A549 (cell line): ENCODE measurements at regions not wholly inside any gene's neighbourhood (a gene's known extent, or its start where the extent isn't known, plus 50 kb on each side); places are given as distances from the start of the nearest gene placed in this dataset.

Experiments used
- ATAC-seq, 2 experiments: fragments of 200-7000 bp in 1 of 2; fragments of >200 bp in 1 of 2; cut with Nextera tagmentation in 1 of 2; cut with Tn5 transposase in 1 of 2; 3 replicates each; pipeline versions ENCODE4 v1.8.0 to v1.9.1; 2018 to 2020; ENCODE audit warnings: mild to moderate bottlenecking in 1 of 2, moderate library complexity in 1 of 2
- CTCF ChIA-PET: fragments of 300-600 bp; sonication (Branson Sonifier 250); formaldehyde crosslinking; extraction: SDS; loops from one replicate; lab custom pipeline; 2021; ENCODE audit warnings: antibody characterized with exemption, inconsistent platforms; lab: Yijun Ruan, JAX
- POLR2A ChIA-PET: fragments of 350-600 bp; formaldehyde crosslinking; extraction: SDS; loops from one replicate; lab custom pipeline; 2021; ENCODE audit warnings: antibody characterized with exemption, inconsistent platforms; lab: Yijun Ruan, JAX
- DNase-seq, 2 experiments: peaks; one replicate each; pipeline versions ENCODE4 v3.0.0 to v3.0.0-alpha.2; 2011 to 2016; ENCODE audit warnings: low read depth in 1 of 2, low spot score in 1 of 2
- FAIRE-seq: peaks from 2 replicates; lab custom pipeline; 2011; peaks lifted over from hg19 to GRCh38; lab: Jason Lieb, UNC
- H3K27ac ChIP-seq, 2 experiments: fragments of >200 bp; sonication (Bioruptor Twin); formaldehyde crosslinking; 3 replicates each; pipeline ENCODE4 v1.5.1; 2016 to 2017
- H3K4me1 ChIP-seq: fragments of >200 bp; sonication (Bioruptor Twin); formaldehyde crosslinking; 3 replicates; pipeline ENCODE4 v1.6.1; 2016
- H3K4me2 ChIP-seq: fragments of >200 bp; sonication (Bioruptor Twin); formaldehyde crosslinking; 3 replicates; pipeline ENCODE4 v1.6.1; 2016
- H3K4me3 ChIP-seq: fragments of >200 bp; sonication (Bioruptor Twin); formaldehyde crosslinking; 3 replicates; pipeline ENCODE4 v1.5.1; 2016
- H3K9me3 ChIP-seq: fragments of >200 bp; sonication (Bioruptor Twin); formaldehyde crosslinking; 3 replicates; pipeline ENCODE4 v1.6.1; 2016
- CBX2 ChIP-seq: fragments of 200-600 bp; sonication (generic); IDR thresholded peaks from 2 replicates; pipeline ENCODE4 v1.6.1; 2016; ENCODE audit warnings: low read depth, mild to moderate bottlenecking, borderline replicate concordance
- EHF ChIP-seq: fragments of 250-450 bp; sonication (Bioruptor Pico); IDR thresholded peaks from 2 replicates; pipeline ENCODE4 v1.5.0; 2020; ENCODE audit warnings: mild to moderate bottlenecking
- EHMT2 ChIP-seq: fragments of 200-600 bp; sonication (generic); IDR thresholded peaks from 2 replicates; pipeline ENCODE4 v1.6.1; 2016; ENCODE audit warnings: antibody characterized with exemption, low read depth, mild to moderate bottlenecking, moderate library complexity
- FOSL2 ChIP-seq, 2 experiments: fragments of 450-650 bp in 1 of 2; fragments of >200 bp in 1 of 2; sonication (Bioruptor Twin) in 1 of 2; formaldehyde crosslinking; IDR thresholded peaks; 2 replicates each; pipeline versions ENCODE4 v1.5.0 to v1.6.1; 2016 to 2020; ENCODE audit warnings: mild to moderate bottlenecking in 1 of 2, moderate library complexity in 1 of 2
- FOXS1 ChIP-seq: fragments of 250-450 bp; sonication (Bioruptor Pico); IDR thresholded peaks from 2 replicates; pipeline ENCODE4 v1.5.0; 2020; ENCODE audit warnings: mild to moderate bottlenecking, moderate library complexity
- HOXB13 ChIP-seq: fragments of 250-450 bp; sonication (Bioruptor Pico); IDR thresholded peaks from 2 replicates; pipeline ENCODE4 v1.5.0; 2020; ENCODE audit warnings: low read depth, mild to moderate bottlenecking, moderate library complexity
- HOXB5 ChIP-seq: fragments of 250-450 bp; sonication (Bioruptor Pico); IDR thresholded peaks from 2 replicates; pipeline ENCODE4 v1.5.0; 2020; ENCODE audit warnings: mild to moderate bottlenecking, moderate library complexity
- JUN ChIP-seq, 2 experiments: fragments of >200 bp; sonication (Bioruptor Twin); formaldehyde crosslinking; IDR thresholded peaks; 2 replicates in 1 of 2; 3 replicates in 1 of 2; pipeline ENCODE4 v1.6.1; 2016 to 2017
- KDM5A ChIP-seq: fragments of 200-600 bp; sonication (generic); IDR thresholded peaks from 2 replicates; pipeline ENCODE4 v1.6.1; 2016; ENCODE audit warnings: antibody characterized with exemption, mild to moderate bottlenecking
- MAZ ChIP-seq: fragments of 150-350 bp; IDR thresholded peaks from 2 replicates; pipeline ENCODE4 v1.6.1; 2014; ENCODE audit warnings: antibody characterized with exemption, low read depth, low read length, borderline replicate concordance
- MYC ChIP-seq: IDR thresholded peaks from 2 replicates; pipeline ENCODE4 v1.6.1; 2012; ENCODE audit warnings: mild to moderate bottlenecking, inconsistent platforms, low read length, improper control_type of control experiment, borderline replicate concordance
- POLR2AphosphoS2 ChIP-seq: conservative IDR thresholded peaks from 2 replicates; pipeline ENCODE4 v1.6.1; 2012; ENCODE audit warnings: low read length, improper control_type of control experiment, inconsistent platforms
- RCOR1 ChIP-seq: fragments of 150-350 bp; IDR thresholded peaks from 2 replicates; pipeline ENCODE4 v1.6.1; 2014; ENCODE audit warnings: antibody characterized with exemption, low read length, low read depth
- RFX5 ChIP-seq: fragments of 450-650 bp; IDR thresholded peaks from 2 replicates; pipeline ENCODE4 v1.7.1; 2014; ENCODE audit warnings: antibody characterized with exemption, mild to moderate bottlenecking, moderate library complexity
- RNF2 ChIP-seq: fragments of 200-600 bp; sonication (generic); IDR thresholded peaks from 2 replicates; pipeline ENCODE4 v1.6.1; 2016; ENCODE audit warnings: low read depth, mild to moderate bottlenecking, antibody characterized with exemption, moderate library complexity, borderline replicate concordance
- TFCP2L1 ChIP-seq: fragments of 250-450 bp; sonication (Bioruptor Pico); IDR thresholded peaks from 2 replicates; pipeline ENCODE4 v1.5.0; 2021; ENCODE audit warnings: mild to moderate bottlenecking
- TP53 ChIP-seq: fragments of 250-450 bp; sonication (Bioruptor Pico); IDR thresholded peaks from 2 replicates; pipeline ENCODE4 v1.5.0; 2021; ENCODE audit warnings: mild to moderate bottlenecking, moderate library complexity
- ZFP36 ChIP-seq: fragments of 450-650 bp; IDR thresholded peaks from 2 replicates; pipeline ENCODE4 v1.6.1; 2014; ENCODE audit warnings: borderline replicate concordance; ENCODE audit not compliant: partially characterized antibody
- WGBS: methylation state at CpG from one replicate; pipeline ENCODE4 v1.1.6; 2017; ENCODE audit errors: missing lambda C conversion rate; 5-methylcytosine and 5-hydroxymethylcytosine counted together
- TF ChIP-seq, protein P1 (sequence below): fragments of 250-450 bp; sonication (Bioruptor Pico); IDR thresholded peaks from 2 replicates; pipeline ENCODE4 v1.5.0; 2021; ENCODE audit warnings: mild to moderate bottlenecking, moderate library complexity, borderline replicate concordance
- TF ChIP-seq, protein P2 (sequence below): fragments of 150-350 bp; IDR thresholded peaks from 2 replicates; pipeline ENCODE4 v1.6.1; 2014; ENCODE audit warnings: low read depth, mild to moderate bottlenecking, low read length
- TF ChIP-seq, protein P3 (sequence below): fragments of 450-650 bp; IDR thresholded peaks from 2 replicates; pipeline ENCODE4 v1.6.1; 2014; ENCODE audit warnings: antibody characterized with exemption

DNA sequence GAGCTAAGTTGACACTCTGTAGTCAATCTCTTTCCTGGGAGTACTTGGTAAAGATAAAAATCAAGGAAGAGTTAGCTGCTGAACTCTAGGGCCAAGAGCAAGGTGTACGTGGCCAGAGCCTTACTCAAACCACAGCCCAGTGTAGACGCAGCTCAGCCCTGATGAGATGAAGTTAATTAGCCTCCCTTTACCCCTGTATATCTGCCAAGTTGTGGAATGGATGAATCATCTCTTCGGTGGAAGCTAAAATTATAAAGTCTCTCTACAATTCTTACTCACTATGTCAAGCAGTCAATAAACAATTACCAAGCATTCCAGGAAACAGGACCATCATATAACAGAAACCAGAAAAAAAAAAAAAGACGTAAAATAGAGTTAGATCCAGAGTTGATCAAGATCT, 146.9 kb upstream of the UFM1 start:
- TF ChIP-seq EHF (CRISPR knock-in tag), result no peak
- no peak for TF ChIP-seq CBX2
- no peak for TF ChIP-seq RCOR1
- TF ChIP-seq FOSL2 (IDR thresholded peaks at IDR 0.05), result no peak
- no peak for TF ChIP-seq FOSL2 (CRISPR knock-in tag; IDR thresholded peaks at IDR 0.05)
- TF ChIP-seq HOXB13 (CRISPR knock-in tag), result no peak
- no peak for TF ChIP-seq RNF2
- TF ChIP-seq MYC, result no peak
- TF ChIP-seq EHMT2, result no peak
- no peak for TF ChIP-seq JUN (IDR thresholded peaks at IDR 0.05)
- no peak for TF ChIP-seq KDM5A
- TF ChIP-seq TFCP2L1 (CRISPR knock-in tag), result no peak
- no peak for TF ChIP-seq POLR2AphosphoS2
- Histone ChIP-seq H3K9me3 (no peaks in the 10 kb centered on the region), H3K4me3 (no peak overlapping the region), H3K4me2 (no peak overlapping the region), H3K4me1 (no peaks in the 10 kb centered on the region), H3K27ac (no peak overlapping the region)
- POLR2A ChIA-PET, result no interaction called here
- WGBS, result 9% methylated on average over 4 of the region's 4 CpGs
- DNase-seq, result no peak
- FAIRE-seq, result no peak
- CTCF ChIA-PET, result no interaction called here
- no peak for ATAC-seq

DNA sequence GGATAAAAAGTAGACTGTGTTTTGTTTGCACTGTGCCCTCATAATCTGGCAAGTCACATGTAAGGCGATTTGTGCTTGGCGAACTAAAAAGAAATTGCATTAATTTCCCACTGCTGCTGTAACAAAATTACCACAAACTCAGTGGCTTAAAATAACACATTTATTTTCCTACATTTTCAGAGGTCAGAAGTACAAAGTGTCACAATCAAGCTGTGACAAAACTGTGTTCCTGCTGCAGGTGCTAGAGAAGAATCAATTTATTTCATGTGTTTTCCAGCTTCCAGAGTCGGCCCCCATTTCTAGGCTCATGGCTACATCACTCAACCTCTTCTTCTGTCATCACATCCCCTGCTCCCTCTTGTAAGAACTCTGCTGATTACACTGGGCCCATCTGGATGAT, 158.6 kb upstream of the UFM1 start:
- WGBS, result 5% methylated on average over 3 of the region's 3 CpGs
- no peak overlapping the region for H3K27ac ChIP-seq
- TF ChIP-seq TFCP2L1 (CRISPR knock-in tag) (no peak), POLR2AphosphoS2 (no peak), FOSL2 (IDR thresholded peaks at IDR 0.05) (no peak), FOSL2 (CRISPR knock-in tag; IDR thresholded peaks at IDR 0.05) (no peak), RNF2 (no peak), MAZ (no peak), HOXB5 (CRISPR knock-in tag) (no peak), TP53 (no peak), CBX2 (no peak), FOXS1 (CRISPR knock-in tag) (no peak)
- TF ChIP-seq, protein P1, sequence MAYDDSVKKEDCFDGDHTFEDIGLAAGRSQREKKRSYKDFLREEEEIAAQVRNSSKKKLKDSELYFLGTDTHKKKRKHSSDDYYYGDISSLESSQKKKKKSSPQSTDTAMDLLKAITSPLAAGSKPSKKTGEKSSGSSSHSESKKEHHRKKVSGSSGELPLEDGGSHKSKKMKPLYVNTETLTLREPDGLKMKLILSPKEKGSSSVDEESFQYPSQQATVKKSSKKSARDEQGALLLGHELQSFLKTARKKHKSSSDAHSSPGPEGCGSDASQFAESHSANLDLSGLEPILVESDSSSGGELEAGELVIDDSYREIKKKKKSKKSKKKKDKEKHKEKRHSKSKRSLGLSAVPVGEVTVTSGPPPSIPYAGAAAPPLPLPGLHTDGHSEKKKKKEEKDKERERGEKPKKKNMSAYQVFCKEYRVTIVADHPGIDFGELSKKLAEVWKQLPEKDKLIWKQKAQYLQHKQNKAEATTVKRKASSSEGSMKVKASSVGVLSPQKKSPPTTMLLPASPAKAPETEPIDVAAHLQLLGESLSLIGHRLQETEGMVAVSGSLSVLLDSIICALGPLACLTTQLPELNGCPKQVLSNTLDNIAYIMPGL (CRISPR knock-in tag), result no peak
- TF ChIP-seq, protein P2, sequence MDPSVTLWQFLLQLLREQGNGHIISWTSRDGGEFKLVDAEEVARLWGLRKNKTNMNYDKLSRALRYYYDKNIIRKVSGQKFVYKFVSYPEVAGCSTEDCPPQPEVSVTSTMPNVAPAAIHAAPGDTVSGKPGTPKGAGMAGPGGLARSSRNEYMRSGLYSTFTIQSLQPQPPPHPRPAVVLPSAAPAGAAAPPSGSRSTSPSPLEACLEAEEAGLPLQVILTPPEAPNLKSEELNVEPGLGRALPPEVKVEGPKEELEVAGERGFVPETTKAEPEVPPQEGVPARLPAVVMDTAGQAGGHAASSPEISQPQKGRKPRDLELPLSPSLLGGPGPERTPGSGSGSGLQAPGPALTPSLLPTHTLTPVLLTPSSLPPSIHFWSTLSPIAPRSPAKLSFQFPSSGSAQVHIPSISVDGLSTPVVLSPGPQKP, result no peak
- TF ChIP-seq, protein P3, sequence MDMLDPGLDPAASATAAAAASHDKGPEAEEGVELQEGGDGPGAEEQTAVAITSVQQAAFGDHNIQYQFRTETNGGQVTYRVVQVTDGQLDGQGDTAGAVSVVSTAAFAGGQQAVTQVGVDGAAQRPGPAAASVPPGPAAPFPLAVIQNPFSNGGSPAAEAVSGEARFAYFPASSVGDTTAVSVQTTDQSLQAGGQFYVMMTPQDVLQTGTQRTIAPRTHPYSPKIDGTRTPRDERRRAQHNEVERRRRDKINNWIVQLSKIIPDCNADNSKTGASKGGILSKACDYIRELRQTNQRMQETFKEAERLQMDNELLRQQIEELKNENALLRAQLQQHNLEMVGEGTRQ, result no peak
- DNase-seq, result no peak
- no peaks in the 10 kb centered on the region for H3K4me1 ChIP-seq
- CTCF ChIA-PET, result no interaction called here
- H3K4me3 ChIP-seq, result no peak overlapping the region
- no peak for FAIRE-seq
- H3K9me3 ChIP-seq, result no peaks in the 10 kb centered on the region
- ATAC-seq, result no peak
- H3K4me2 ChIP-seq, result no peak overlapping the region
- POLR2A ChIA-PET, result no interaction called here

DNA sequence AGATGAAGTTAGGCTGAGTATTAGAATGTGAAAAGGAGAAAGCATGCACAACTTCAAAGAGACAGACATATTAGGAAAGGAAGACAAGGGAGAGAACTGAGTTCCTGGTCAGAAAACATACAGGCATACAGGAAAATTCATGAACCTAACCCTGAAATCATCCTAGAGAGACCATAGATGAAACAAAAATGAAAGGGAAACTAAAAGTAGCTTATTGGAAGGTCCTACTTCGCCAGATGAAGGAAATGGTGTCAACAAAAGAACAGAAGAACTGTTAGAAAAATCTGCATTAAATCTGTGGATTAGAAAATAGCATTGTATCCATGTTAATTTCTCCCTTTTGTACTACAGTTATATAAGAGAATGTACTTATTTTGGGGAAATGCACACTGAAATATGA, 169.0 kb upstream of the UFM1 start:
- ATAC-seq, result no peak
- WGBS, result 4% methylated on average over 1 of the region's 1 CpG
- H3K4me1 ChIP-seq, result no peaks in the 10 kb centered on the region
- no peak for TF ChIP-seq ZFP36
- no peak for TF ChIP-seq RFX5
- H3K9me3 ChIP-seq, result no peaks in the 10 kb centered on the region
- no peak overlapping the region for H3K4me2 ChIP-seq
- ChIA-PET CTCF (no interaction called here), POLR2A (no interaction called here)
- DNase-seq, result no peak
- no peak overlapping the region for H3K4me3 ChIP-seq
- H3K27ac ChIP-seq, result no peak overlapping the region
- no peak for FAIRE-seq
